ENCODE measurements at regions not wholly inside any gene's neighbourhood (a gene's known extent, or its start where the extent isn't known, plus 50 kb on each side); places are given as distances from the start of the nearest gene placed in this dataset.

GRCh38 chr3:117322866-117323265, 613.3 kb downstream of the TUSC7 start:
- no peak for DNase-seq

GRCh38 chr3:117346901-117347300, 637.3 kb downstream of the TUSC7 start:
- DNase-seq: no peak

GRCh38 chr3:117348884-117349283, 639.3 kb downstream of the TUSC7 start:
- no peak for DNase-seq

- no peak for DNase-seq
Observed at GRCh38 chr3:117349566-117349965, 640.0 kb downstream of the TUSC7 start.

GRCh38 chr3:117350371-117350770, 640.8 kb downstream of the TUSC7 start:
- DNase-seq: no peak

GRCh38 chr3:117355566-117355965, 646.0 kb downstream of the TUSC7 start:
- DNase-seq: no peak

- no peak for DNase-seq
Observed at GRCh38 chr3:117356091-117356705, 646.6 kb downstream of the TUSC7 start.

GRCh38 chr3:117358717-117359314, 649.2 kb downstream of the TUSC7 start:
- DNase-seq: no peak

- no peak for DNase-seq
Observed at GRCh38 chr3:117366574-117366973, 657.0 kb downstream of the TUSC7 start.

- DNase-seq: no peak
Observed at GRCh38 chr3:117367861-117368260, 658.3 kb downstream of the TUSC7 start.

GRCh38 chr3:117380631-117381030, 671.1 kb downstream of the TUSC7 start:
- DNase-seq: no peak

GRCh38 chr3:117393119-117393518, 683.5 kb downstream of the TUSC7 start:
- no peak for DNase-seq

- DNase-seq: no peak
Observed at GRCh38 chr3:117398141-117398899, 688.7 kb downstream of the TUSC7 start.

- DNase-seq: no peak
Observed at GRCh38 chr3:117399311-117400078, 689.9 kb downstream of the TUSC7 start.

GRCh38 chr3:117400303-117400702, 690.7 kb downstream of the TUSC7 start:
- no peak for DNase-seq

- no peak for DNase-seq
Observed at GRCh38 chr3:117404141-117404540, 694.6 kb downstream of the TUSC7 start.

GRCh38 chr3:117404730-117405129, 695.2 kb downstream of the TUSC7 start:
- DNase-seq: no peak

- DNase-seq: no peak
Observed at GRCh38 chr3:117405359-117405758, 695.8 kb downstream of the TUSC7 start.

- DNase-seq: no peak
Observed at GRCh38 chr3:117407317-117407716, 697.7 kb downstream of the TUSC7 start.

GRCh38 chr3:117408811-117409210, 699.2 kb downstream of the TUSC7 start:
- no peak for DNase-seq

- no peak for DNase-seq
Observed at GRCh38 chr3:117409256-117409655, 699.7 kb downstream of the TUSC7 start.

- no peak for DNase-seq
Observed at GRCh38 chr3:117409701-117410459, 700.3 kb downstream of the TUSC7 start.

GRCh38 chr3:117411971-117412370, 702.4 kb downstream of the TUSC7 start:
- DNase-seq: no peak

Measured in activated T-cell treated with anti-CD3 and anti-CD28 coated beads, Interleukin-2, amount 50 U/mL, for 48 hours (primary cell).